Endodermal cell (in vitro differentiated cells): ENCODE measurements at regions not wholly inside any gene's neighbourhood (a gene's known extent, or its start where the extent isn't known, plus 50 kb on each side); places are given as distances from the start of the nearest gene placed in this dataset.

Experiments
- DNase-seq: peaks from one replicate; pipeline ENCODE4 v3.0.0-alpha.2; 2017
- H3K27ac ChIP-seq: 2 replicates; pipeline ENCODE4 v1.5.1; 2013; ENCODE audit warnings: mild to moderate bottlenecking, low read depth, low read length, moderate library complexity
- H3K27me3 ChIP-seq: 2 replicates; pipeline ENCODE4 v1.6.1; 2013; ENCODE audit warnings: mild to moderate bottlenecking, low read length, moderate library complexity; ENCODE audit not compliant: insufficient read depth, control insufficient read depth, poor library complexity, severe bottlenecking
- H3K36me3 ChIP-seq: 2 replicates; pipeline ENCODE4 v1.7.0; 2013; ENCODE audit warnings: mild to moderate bottlenecking, low read length, moderate library complexity; ENCODE audit not compliant: control insufficient read depth, insufficient read depth
- H3K4me1 ChIP-seq: one replicate; pipeline ENCODE4 v1.7.0; 2013; ENCODE audit warnings: low read length; ENCODE audit not compliant: control insufficient read depth, insufficient read depth
- H3K4me3 ChIP-seq: 2 replicates; pipeline ENCODE4 v1.5.1; 2013; ENCODE audit warnings: mild to moderate bottlenecking, low read length, moderate library complexity
- H3K9ac ChIP-seq: 2 replicates; pipeline ENCODE4 v1.6.1; 2013; ENCODE audit warnings: mild to moderate bottlenecking, low read length, moderate library complexity; ENCODE audit not compliant: poor library complexity, severe bottlenecking; ENCODE audit errors: extremely low read depth
- H3K9me3 ChIP-seq: 2 replicates; pipeline ENCODE4 v1.6.1; 2013; ENCODE audit warnings: mild to moderate bottlenecking, low read length, moderate library complexity; ENCODE audit not compliant: control insufficient read depth
- H3K27ac Mint-ChIP-seq: 2 replicates; pipeline ENCODE4 v1.8.0; 2020; ENCODE audit warnings: mixed read lengths
- H3K27me3 Mint-ChIP-seq: 2 replicates; pipeline ENCODE4 v1.8.0; 2021; ENCODE audit warnings: mild to moderate bottlenecking, mixed read lengths; ENCODE audit not compliant: insufficient read depth
- H3K36me3 Mint-ChIP-seq: 2 replicates; pipeline ENCODE4 v1.8.0; 2020; ENCODE audit warnings: low read depth, mixed read lengths
- H3K4me1 Mint-ChIP-seq: 2 replicates; pipeline ENCODE4 v1.8.0; 2020; ENCODE audit warnings: mixed read lengths
- H3K4me3 Mint-ChIP-seq: 2 replicates; pipeline ENCODE4 v1.8.0; 2020; ENCODE audit warnings: mild to moderate bottlenecking, moderate library complexity, mixed read lengths
- H3K9me3 Mint-ChIP-seq: 2 replicates; pipeline ENCODE4 v1.8.0; 2020; ENCODE audit warnings: mild to moderate bottlenecking, mixed read lengths
- WGBS, 2 experiments: methylation state at CpG; one replicate each; pipeline versions ENCODE4 v1.1.5 to v1.1.7; 2013; ENCODE audit warnings: missing lambda C conversion rate in 2 of 2, mixed read lengths in 1 of 2; ENCODE audit not compliant: insufficient coverage in 1 of 2, insufficient read length in 1 of 2; 5-methylcytosine and 5-hydroxymethylcytosine counted together
- TF ChIP-seq, protein P1 (sequence below): fragments of 200-600 bp; sonication (generic); conservative IDR thresholded peaks from 2 replicates; pipeline ENCODE4 v1.5.0; 2021; ENCODE audit warnings: antibody characterized with exemption, mild to moderate bottlenecking

DNA sequence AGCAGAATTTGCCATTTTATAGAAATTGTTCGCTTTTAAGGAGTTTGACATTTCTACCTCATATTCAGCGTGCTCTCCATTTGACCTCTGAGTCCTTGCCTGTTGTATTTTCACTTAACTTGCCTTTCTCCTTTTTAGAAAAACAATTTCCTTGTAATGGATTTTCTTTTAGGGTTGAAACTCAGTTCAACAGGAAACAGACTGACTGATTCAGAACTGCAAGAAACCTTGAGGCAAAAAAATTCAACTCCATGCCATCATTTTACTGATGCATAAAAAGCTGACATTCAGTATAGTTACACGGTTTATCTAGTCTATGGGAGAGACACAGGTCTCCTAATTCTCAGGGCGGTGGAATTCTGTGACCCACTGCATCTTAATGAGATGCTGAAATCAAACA is 59.8 kb downstream of the MRPS30 start:
- 90 to 94% methylated on average over 4 of the region's 4 CpGs for WGBS, 2 experiments
- peaks cover 6% of the 10 kb centered on the region for H3K4me1 Mint-ChIP-seq

DNA sequence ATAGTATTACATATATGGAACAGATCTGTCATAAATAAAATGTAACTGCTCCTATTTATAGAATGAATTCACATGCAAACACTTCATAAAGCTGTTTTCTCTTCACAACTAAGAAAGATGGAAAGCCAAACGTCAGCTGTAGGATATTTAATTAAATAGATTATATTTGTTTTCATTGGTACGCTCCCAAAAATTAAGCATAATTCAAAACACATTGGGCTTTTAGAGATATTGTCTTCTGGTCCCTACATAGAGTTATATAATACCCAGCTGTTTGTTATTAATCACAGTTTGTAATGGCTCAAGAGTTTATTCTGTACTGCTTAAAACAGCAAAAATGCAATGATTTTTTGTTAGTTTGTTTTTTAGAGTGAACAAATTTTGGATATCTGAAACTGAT is 61.2 kb downstream of the MRPS30 start:
- no peaks in the 10 kb centered on the region for H3K27me3 Mint-ChIP-seq
- H3K4me1 ChIP-seq, result no peaks in the 10 kb centered on the region
- no peak overlapping the region for H3K9ac ChIP-seq
- H3K36me3 Mint-ChIP-seq, result no peaks in the 10 kb centered on the region
- no peak overlapping the region for H3K4me3 Mint-ChIP-seq
- H3K36me3 ChIP-seq, result no peaks in the 10 kb centered on the region
- H3K4me1 Mint-ChIP-seq, result peaks cover 6% of the 10 kb centered on the region
- H3K27ac ChIP-seq, result no peak overlapping the region
- WGBS, 2 experiments, result 60% methylated on average over 1 of the region's 2 CpGs; no CpG with 5 or more reads in 1 of the 2 experiments
- no peak for DNase-seq
- no peaks in the 10 kb centered on the region for H3K9me3 Mint-ChIP-seq
- no peak overlapping the region for H3K27ac Mint-ChIP-seq
- no peaks in the 10 kb centered on the region for H3K9me3 ChIP-seq
- no peaks in the 10 kb centered on the region for H3K27me3 ChIP-seq
- TF ChIP-seq, protein P1, sequence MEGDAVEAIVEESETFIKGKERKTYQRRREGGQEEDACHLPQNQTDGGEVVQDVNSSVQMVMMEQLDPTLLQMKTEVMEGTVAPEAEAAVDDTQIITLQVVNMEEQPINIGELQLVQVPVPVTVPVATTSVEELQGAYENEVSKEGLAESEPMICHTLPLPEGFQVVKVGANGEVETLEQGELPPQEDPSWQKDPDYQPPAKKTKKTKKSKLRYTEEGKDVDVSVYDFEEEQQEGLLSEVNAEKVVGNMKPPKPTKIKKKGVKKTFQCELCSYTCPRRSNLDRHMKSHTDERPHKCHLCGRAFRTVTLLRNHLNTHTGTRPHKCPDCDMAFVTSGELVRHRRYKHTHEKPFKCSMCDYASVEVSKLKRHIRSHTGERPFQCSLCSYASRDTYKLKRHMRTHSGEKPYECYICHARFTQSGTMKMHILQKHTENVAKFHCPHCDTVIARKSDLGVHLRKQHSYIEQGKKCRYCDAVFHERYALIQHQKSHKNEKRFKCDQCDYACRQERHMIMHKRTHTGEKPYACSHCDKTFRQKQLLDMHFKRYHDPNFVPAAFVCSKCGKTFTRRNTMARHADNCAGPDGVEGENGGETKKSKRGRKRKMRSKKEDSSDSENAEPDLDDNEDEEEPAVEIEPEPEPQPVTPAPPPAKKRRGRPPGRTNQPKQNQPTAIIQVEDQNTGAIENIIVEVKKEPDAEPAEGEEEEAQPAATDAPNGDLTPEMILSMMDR, result no peak
- no peak overlapping the region for H3K4me3 ChIP-seq

More for the DNA sequence above, 59.8 kb downstream of the MRPS30 start:
- H3K9me3 Mint-ChIP-seq, result no peaks in the 10 kb centered on the region
- TF ChIP-seq, protein P1, result no peak
- H3K4me3 Mint-ChIP-seq, result no peak overlapping the region
- no peak for DNase-seq
- H3K27me3 ChIP-seq, result no peaks in the 10 kb centered on the region
- H3K4me1 ChIP-seq, result no peaks in the 10 kb centered on the region
- no peaks in the 10 kb centered on the region for H3K36me3 Mint-ChIP-seq
- no peak overlapping the region for H3K27ac ChIP-seq
- H3K9ac ChIP-seq, result no peak overlapping the region
- no peaks in the 10 kb centered on the region for H3K27me3 Mint-ChIP-seq
- H3K4me3 ChIP-seq, result no peak overlapping the region
- H3K27ac Mint-ChIP-seq, result no peak overlapping the region
- H3K36me3 ChIP-seq, result no peaks in the 10 kb centered on the region
- no peaks in the 10 kb centered on the region for H3K9me3 ChIP-seq

DNA sequence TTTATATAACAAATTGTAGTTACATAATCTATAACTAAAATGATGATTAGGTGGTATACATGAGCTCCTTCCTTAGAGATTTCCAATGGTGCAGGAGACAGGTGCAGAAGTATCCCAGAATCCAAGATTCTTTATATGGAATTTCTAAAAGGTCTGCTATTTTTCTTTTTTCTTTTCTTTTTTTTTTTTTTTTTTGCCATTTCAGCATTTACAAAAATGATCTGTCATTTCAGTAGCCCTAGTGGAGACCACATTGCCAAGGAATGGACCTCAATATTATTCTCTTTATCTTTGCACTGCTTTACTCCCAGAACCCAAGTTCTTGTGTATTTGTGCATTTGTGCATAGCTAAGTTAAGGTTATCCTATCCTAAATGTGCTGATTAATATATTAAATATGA is 61.7 kb downstream of the MRPS30 start:
- TF ChIP-seq, protein P1, result no peak
- H3K4me1 ChIP-seq, result no peaks in the 10 kb centered on the region
- no peaks in the 10 kb centered on the region for H3K27me3 ChIP-seq
- no peak overlapping the region for H3K27ac ChIP-seq
- peaks cover 6% of the 10 kb centered on the region for H3K4me1 Mint-ChIP-seq
- no peak overlapping the region for H3K27ac Mint-ChIP-seq
- no peak overlapping the region for H3K9ac ChIP-seq
- H3K36me3 Mint-ChIP-seq, result no peaks in the 10 kb centered on the region
- H3K27me3 Mint-ChIP-seq, result no peaks in the 10 kb centered on the region
- H3K9me3 ChIP-seq, result no peaks in the 10 kb centered on the region
- H3K4me3 Mint-ChIP-seq, result no peak overlapping the region
- DNase-seq, result no peak
- H3K9me3 Mint-ChIP-seq, result no peaks in the 10 kb centered on the region
- H3K36me3 ChIP-seq, result no peaks in the 10 kb centered on the region
- no peak overlapping the region for H3K4me3 ChIP-seq
